H1 (cell line): ENCODE measurements at regions not wholly inside any gene's neighbourhood (a gene's known extent, or its start where the extent isn't known, plus 50 kb on each side); places are given as distances from the start of the nearest gene placed in this dataset.

ENCODE experiments used
- ASH2L ChIP-seq: fragments of 200-600, 300-600 bp; sonication (generic); IDR thresholded peaks from one replicate; pipeline ENCODE4 v1.7.1; 2017; ENCODE audit warnings: low read length
- CTBP2 ChIP-seq: IDR thresholded peaks from 2 replicates; pipeline ENCODE4 v1.7.0; 2011; ENCODE audit warnings: borderline replicate concordance, mild to moderate bottlenecking, moderate library complexity, mixed read lengths, low read length; ENCODE audit not compliant: insufficient read depth, insufficient read length
- E2F6 ChIP-seq: IDR thresholded peaks from 2 replicates; pipeline ENCODE4 v1.6.1; 2012; ENCODE audit warnings: inconsistent platforms
- KDM4A ChIP-seq: IDR thresholded peaks from one replicate; pipeline ENCODE4 v1.7.1; 2012; ENCODE audit warnings: low read depth, mild to moderate bottlenecking, moderate library complexity, low read length, inconsistent platforms; ENCODE audit not compliant: severe bottlenecking
- NRF1 ChIP-seq: IDR thresholded peaks from 2 replicates; pipeline ENCODE4 v1.6.1; 2011; ENCODE audit warnings: mild to moderate bottlenecking, low read depth, low read length, improper control_type of control experiment
- RNF2 ChIP-seq: fragments of 200-900, 300-1000 bp; sonication (generic); IDR thresholded peaks from 2 replicates; pipeline ENCODE4 v1.7.1; 2016; ENCODE audit warnings: borderline replicate concordance, low read depth, mild to moderate bottlenecking, antibody characterized with exemption, low read length; ENCODE audit not compliant: poor library complexity, severe bottlenecking; ENCODE audit errors: missing control alignments

- TF ChIP-seq RNF2 (no peak), KDM4A (no peak), CTBP2 (no peak), ASH2L (no peak), NRF1 (no peak), E2F6 (no peak)
Observed at GRCh38 chr14:43172899-43173548, 1334.1 kb downstream of the FSCB start (continued).
